Memory B cell (primary cell): ENCODE measurements at regions not wholly inside any gene's neighbourhood (a gene's known extent, or its start where the extent isn't known, plus 50 kb on each side); places are given as distances from the start of the nearest gene placed in this dataset.

Experiments used
- ATAC-seq: fragments of 150-1000 bp; cut with Tn5 transposase; 2 replicates; pipeline ENCODE4 v1.10.0; 2021; ENCODE audit warnings: low read depth, mild to moderate bottlenecking, moderate library complexity
- DNase-seq, 2 donors: peaks; one replicate each; pipeline ENCODE4 v3.0.0; 2022; ENCODE audit warnings: low spot score in 2 of 2
- H3K27ac Mint-ChIP-seq: one replicate; pipeline ENCODE4 v1.8.0; 2022; ENCODE audit warnings: mild to moderate bottlenecking, moderate library complexity, mixed read lengths
- H3K27me3 Mint-ChIP-seq: one replicate; pipeline ENCODE4 v1.8.0; 2022; ENCODE audit warnings: mixed read lengths
- H3K36me3 Mint-ChIP-seq: one replicate; pipeline ENCODE4 v1.8.0; 2022; ENCODE audit warnings: mild to moderate bottlenecking, mixed read lengths
- H3K4me1 Mint-ChIP-seq: one replicate; pipeline ENCODE4 v1.8.0; 2022; ENCODE audit warnings: mixed read lengths
- H3K4me3 Mint-ChIP-seq: one replicate; pipeline ENCODE4 v1.8.0; 2022; ENCODE audit warnings: mild to moderate bottlenecking, moderate library complexity, mixed read lengths
- H3K9me3 Mint-ChIP-seq: one replicate; pipeline ENCODE4 v1.8.0; 2022; ENCODE audit warnings: mixed read lengths

DNA sequence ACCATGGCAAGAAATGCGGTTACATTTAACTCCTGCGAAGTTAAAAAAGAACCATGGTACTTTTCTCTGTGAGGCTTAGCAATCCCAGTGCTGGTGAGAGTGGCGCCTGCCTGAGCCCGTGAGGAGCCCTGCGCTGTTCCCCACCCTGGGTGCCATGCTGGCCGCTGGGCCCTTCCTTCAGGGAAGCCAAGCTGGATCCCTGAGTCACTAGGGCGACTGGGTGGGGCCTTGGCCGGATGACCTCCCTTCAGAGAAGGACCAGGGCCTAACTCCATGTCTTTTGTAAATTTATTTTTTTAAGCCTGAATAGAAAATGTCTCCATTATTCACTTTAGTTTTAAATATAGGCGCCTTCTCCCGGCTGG, 209.1 kb downstream of the ERMARD start:
- Mint-ChIP-seq H3K4me3 (no peak overlapping the region), H3K27ac (no peak overlapping the region), H3K27me3 (peaks cover 14% of the 10 kb centered on the region), H3K4me1 (peaks cover 7% of the 10 kb centered on the region), H3K36me3 (no peaks in the 10 kb centered on the region), H3K9me3 (no peaks in the 10 kb centered on the region)
- no peak for DNase-seq
- ATAC-seq = no peak

- H3K36me3 Mint-ChIP-seq = no peaks in the 10 kb centered on the region
- DNase-seq = no peak
Observed at GRCh38 chr6:169960003-169960344, 208.6 kb downstream of the ERMARD start.

DNA sequence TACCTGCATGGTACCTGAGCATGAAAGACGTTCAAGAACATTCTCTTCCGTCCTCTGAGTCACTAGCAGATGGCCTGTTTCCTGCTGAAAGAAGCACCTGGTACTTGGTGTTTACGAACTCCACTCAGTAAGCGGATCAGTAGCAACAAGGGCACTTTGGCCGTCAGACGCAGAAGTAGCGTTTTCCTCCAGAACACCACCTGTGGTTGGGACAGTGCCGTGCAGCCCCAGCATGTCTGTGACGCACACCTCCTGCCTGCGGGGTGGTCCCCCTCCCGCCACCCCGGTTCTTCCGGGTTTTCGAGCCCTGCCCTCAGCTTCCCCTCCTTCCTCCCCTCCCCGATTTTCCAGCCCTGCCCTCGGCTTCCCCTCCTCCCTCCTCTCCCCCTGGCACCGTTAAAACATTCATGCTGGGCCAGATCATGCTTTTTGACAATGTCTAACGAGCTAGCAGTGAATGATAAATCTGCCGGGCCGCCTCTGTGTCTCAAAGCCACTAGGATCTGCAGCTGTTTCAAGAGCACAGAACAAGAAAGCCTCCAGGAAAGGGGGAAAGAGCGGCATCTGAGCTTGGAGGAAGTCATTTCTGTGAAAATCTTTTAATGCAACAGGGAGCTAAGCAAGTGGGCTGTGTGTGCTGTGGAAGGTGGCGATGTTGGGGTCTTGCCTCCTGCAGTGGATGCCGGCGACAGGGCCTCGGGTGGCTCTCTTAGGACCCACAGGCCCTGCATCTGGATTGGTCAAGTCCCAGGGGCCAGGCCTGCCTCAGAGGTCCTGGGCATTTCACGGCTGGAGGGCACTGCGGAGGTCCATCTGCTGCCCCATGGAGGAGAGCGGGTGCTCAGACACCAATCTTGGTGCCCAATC, 207.9 kb downstream of the ERMARD start:
- Mint-ChIP-seq H3K4me3 (peak overlapping the region; percentile 66), H3K36me3 (no peaks in the 10 kb centered on the region), H3K4me1 (peaks cover 7% of the 10 kb centered on the region), H3K27ac (peak overlapping the region; percentile 67), H3K9me3 (no peaks in the 10 kb centered on the region), H3K27me3 (peaks cover 9% of the 10 kb centered on the region)
- peak; percentile 90 for ATAC-seq
- DNase-seq = peak; percentile 14 to 33

More at GRCh38 chr6:169960003-169960344, 208.6 kb downstream of the ERMARD start:
- H3K4me3 Mint-ChIP-seq = no peak overlapping the region
- peaks cover 9% of the 10 kb centered on the region for H3K27me3 Mint-ChIP-seq
- H3K9me3 Mint-ChIP-seq = no peaks in the 10 kb centered on the region
- H3K27ac Mint-ChIP-seq = no peak overlapping the region
- no peak for ATAC-seq
- H3K4me1 Mint-ChIP-seq = peaks cover 7% of the 10 kb centered on the region

- H3K4me3 Mint-ChIP-seq = peak overlapping the region; percentile 43
- ATAC-seq (no peak), DNase-seq (no peak)
- no peaks in the 10 kb centered on the region for H3K36me3 Mint-ChIP-seq
- H3K9me3 Mint-ChIP-seq = no peaks in the 10 kb centered on the region
- peaks cover 9% of the 10 kb centered on the region for H3K27me3 Mint-ChIP-seq
- H3K27ac Mint-ChIP-seq = peak overlapping the region; percentile 55
- H3K4me1 Mint-ChIP-seq = peaks cover 7% of the 10 kb centered on the region
Observed at GRCh38 chr6:169958510-169958909, 207.1 kb downstream of the ERMARD start.

- Mint-ChIP-seq H3K36me3 (no peaks in the 10 kb centered on the region), H3K4me3 (no peak overlapping the region), H3K9me3 (no peaks in the 10 kb centered on the region), H3K4me1 (peaks cover 7% of the 10 kb centered on the region), H3K27me3 (peaks cover 7% of the 10 kb centered on the region), H3K27ac (no peak overlapping the region)
- DNase-seq (no peak), ATAC-seq (no peak)
Observed at GRCh38 chr6:169957351-169957963, 206.0 kb downstream of the ERMARD start.

DNA sequence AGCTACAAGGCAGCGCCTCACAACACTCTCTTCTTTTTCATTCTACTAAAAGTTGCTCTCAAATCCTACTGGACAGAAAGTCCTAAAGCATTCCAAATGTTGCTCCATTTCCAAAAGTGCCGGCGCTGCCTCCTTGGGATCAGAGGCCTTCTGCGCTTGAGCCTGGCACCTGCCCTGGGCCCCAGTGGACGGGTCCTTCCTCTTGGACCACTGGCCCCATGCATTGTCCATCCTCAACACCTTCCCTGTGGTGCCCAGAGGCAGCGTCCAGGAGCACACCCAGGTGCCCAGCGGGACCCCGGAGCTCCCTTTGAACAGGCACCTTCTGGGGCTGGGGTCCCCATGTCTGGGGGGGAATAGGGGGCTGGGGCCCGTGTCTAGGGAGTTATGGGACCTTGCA, 205.2 kb downstream of the ERMARD start:
- H3K36me3 Mint-ChIP-seq = no peaks in the 10 kb centered on the region
- no peak overlapping the region for H3K4me3 Mint-ChIP-seq
- H3K27ac Mint-ChIP-seq = no peak overlapping the region
- ATAC-seq (no peak), DNase-seq (no peak)
- no peaks in the 10 kb centered on the region for H3K9me3 Mint-ChIP-seq
- H3K27me3 Mint-ChIP-seq = peaks cover 7% of the 10 kb centered on the region
- peaks cover 7% of the 10 kb centered on the region for H3K4me1 Mint-ChIP-seq

DNA sequence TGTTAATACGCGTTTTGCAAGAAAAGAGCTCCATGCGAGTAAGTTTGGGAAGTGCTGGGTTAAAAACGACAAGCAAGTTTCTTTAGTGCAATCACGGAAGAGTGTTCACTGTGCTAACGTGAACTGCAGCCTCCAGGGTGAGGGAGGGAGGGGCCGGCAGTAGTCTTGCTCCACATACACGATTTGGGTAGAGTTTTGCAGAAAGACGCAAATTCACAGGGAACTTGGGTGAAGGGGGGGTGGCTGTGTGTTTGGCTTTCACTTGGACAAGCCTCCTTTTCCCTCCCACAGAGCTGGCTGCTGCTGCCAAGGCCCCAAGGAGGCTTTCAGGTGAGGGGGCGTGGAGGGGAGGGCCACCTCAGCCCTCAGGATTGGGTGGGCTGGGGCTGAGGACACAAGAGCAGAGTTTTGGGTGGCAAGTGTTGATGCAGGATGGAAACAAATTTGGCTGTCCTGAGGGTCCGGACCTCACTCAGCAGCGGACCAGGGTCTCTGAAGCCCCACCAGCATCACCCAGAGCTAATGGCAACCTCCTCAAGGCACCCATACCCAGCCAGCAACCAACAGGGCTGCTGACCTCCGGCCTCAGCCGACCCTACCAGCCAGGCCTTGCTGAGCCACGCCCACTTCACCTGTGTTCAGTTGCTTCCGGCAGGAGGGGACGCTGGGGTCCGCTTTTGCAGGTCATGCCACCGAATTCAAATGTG, 204.5 kb downstream of the ERMARD start:
- Mint-ChIP-seq H3K4me3 (no peak overlapping the region), H3K36me3 (no peaks in the 10 kb centered on the region), H3K4me1 (peaks cover 7% of the 10 kb centered on the region), H3K27ac (no peak overlapping the region), H3K27me3 (peaks cover 3% of the 10 kb centered on the region), H3K9me3 (no peaks in the 10 kb centered on the region)
- ATAC-seq (no peak), DNase-seq (no peak)

DNA sequence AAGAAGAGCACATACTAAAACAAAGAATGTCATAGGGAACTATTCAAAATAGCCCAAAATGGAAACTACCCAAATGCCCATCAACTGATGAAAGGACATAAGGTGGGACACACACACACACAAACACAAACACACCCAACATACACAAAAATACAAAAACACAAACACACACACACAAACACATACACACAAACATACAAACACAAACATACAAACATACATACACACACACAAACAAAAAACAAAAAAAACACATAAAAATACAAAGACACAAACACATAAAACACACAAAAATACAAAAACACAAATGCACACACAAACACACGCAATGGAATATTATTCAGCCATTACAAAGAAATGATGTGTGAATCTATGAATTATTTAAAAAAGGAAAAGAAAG, 203.6 kb downstream of the ERMARD start:
- DNase-seq = no peak
- H3K4me1 Mint-ChIP-seq = peaks cover 7% of the 10 kb centered on the region
- no peaks in the 10 kb centered on the region for H3K36me3 Mint-ChIP-seq
- no peaks in the 10 kb centered on the region for H3K9me3 Mint-ChIP-seq
- no peak for ATAC-seq
- peaks cover 3% of the 10 kb centered on the region for H3K27me3 Mint-ChIP-seq
- no peak overlapping the region for H3K27ac Mint-ChIP-seq
- H3K4me3 Mint-ChIP-seq = no peak overlapping the region

DNA sequence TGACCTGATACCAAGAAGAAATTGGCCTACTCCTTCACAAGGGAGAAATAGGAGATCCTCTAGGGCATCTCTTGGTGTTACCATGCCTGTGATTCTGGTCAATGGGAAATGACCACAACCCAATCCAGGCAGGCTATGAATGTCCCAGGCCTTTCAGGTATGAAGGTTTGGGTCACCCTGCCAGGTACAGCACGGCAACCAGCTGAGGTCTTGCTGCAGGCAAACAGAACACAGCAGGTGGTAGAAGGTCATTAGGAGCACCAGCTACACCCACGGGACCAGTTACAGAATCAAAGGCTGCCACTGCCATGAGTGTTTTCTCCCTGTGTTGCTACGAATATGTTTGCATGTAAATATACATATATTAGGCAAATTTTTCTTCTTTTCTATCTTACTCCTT, 202.3 kb downstream of the ERMARD start:
- DNase-seq = no peak
- H3K27me3 Mint-ChIP-seq = peaks cover 3% of the 10 kb centered on the region
- no peak overlapping the region for H3K27ac Mint-ChIP-seq
- H3K4me1 Mint-ChIP-seq = peaks cover 3% of the 10 kb centered on the region
- ATAC-seq = no peak
- no peaks in the 10 kb centered on the region for H3K36me3 Mint-ChIP-seq
- no peak overlapping the region for H3K4me3 Mint-ChIP-seq
- H3K9me3 Mint-ChIP-seq = no peaks in the 10 kb centered on the region

DNA sequence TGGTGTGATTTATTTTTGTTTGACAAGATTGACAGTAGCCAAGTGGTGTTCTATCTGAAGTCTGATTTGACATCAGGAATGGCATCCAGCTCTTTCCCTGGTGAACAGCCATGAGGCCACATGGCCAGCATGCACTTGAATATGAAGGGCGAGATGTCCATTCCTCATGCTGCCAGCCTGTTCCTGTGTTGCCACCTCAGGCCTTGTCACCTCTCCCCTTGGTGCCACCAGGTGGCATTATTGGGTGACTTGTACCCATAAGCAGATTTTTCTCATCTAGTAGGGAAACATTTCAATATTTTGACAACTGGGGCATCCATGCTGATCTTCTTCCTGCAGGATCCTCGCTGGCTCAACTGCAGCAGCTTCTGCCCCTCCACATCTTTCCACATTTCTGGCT, 199.1 kb downstream of the ERMARD start:
- Mint-ChIP-seq H3K4me3 (no peak overlapping the region), H3K27ac (no peak overlapping the region), H3K27me3 (no peaks in the 10 kb centered on the region), H3K36me3 (no peaks in the 10 kb centered on the region), H3K4me1 (no peaks in the 10 kb centered on the region), H3K9me3 (no peaks in the 10 kb centered on the region)
- DNase-seq = no peak
- ATAC-seq = no peak

GRCh38 chr6:169949511-169950097, 198.2 kb downstream of the ERMARD start:
- Mint-ChIP-seq H3K27me3 (no peaks in the 10 kb centered on the region), H3K4me1 (no peaks in the 10 kb centered on the region), H3K27ac (no peak overlapping the region), H3K9me3 (no peaks in the 10 kb centered on the region), H3K36me3 (no peaks in the 10 kb centered on the region), H3K4me3 (no peak overlapping the region)
- DNase-seq (no peak), ATAC-seq (no peak)

DNA sequence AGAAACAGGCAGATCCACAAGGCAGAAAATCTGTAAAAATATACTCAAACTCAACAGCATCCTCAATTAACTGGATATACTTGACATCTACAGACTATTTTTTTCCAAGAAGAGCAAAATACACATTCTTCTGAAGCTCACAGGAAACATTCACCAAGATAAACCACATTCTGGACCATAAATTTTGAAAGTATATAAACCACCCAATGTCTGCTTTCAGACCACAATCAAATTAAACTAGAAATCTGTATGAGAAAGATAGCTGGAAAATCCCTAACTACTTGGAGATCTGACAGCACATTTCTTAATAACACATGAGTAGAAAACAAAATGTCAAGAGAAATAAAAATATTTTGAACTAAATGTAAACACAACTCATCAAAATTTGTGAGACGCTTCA, 195.5 kb downstream of the ERMARD start:
- H3K4me1 Mint-ChIP-seq = no peaks in the 10 kb centered on the region
- ATAC-seq = no peak
- no peak overlapping the region for H3K4me3 Mint-ChIP-seq
- peaks cover 3% of the 10 kb centered on the region for H3K27me3 Mint-ChIP-seq
- no peak for DNase-seq
- no peaks in the 10 kb centered on the region for H3K36me3 Mint-ChIP-seq
- no peak overlapping the region for H3K27ac Mint-ChIP-seq
- peaks cover 8% of the 10 kb centered on the region for H3K9me3 Mint-ChIP-seq

DNA sequence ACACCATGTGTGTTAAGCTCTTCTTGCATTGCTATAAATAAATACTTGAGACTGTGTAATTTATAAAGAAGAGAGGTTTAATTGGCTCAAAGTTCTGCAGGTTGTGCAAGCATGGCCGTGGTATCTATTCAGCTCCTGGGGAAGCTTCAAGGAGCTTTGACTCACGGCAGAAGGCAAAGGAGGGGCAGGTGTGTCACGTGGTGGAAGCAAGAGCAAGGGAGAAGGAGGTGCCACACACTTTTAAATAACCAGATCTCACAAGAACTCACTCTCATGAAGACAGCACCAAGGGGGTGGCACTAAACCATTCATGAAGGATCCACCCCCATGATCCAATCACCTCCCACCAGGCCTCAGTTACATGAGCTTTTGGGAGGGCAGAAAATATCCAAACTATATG, 193.7 kb downstream of the ERMARD start:
- Mint-ChIP-seq H3K9me3 (peaks cover 8% of the 10 kb centered on the region), H3K36me3 (no peaks in the 10 kb centered on the region), H3K4me3 (no peak overlapping the region), H3K27ac (no peak overlapping the region), H3K27me3 (peaks cover 4% of the 10 kb centered on the region), H3K4me1 (no peaks in the 10 kb centered on the region)
- DNase-seq = no peak
- ATAC-seq = no peak

- no peak overlapping the region for H3K27ac Mint-ChIP-seq
- peaks cover 5% of the 10 kb centered on the region for H3K27me3 Mint-ChIP-seq
- H3K4me1 Mint-ChIP-seq = no peaks in the 10 kb centered on the region
- DNase-seq = no peak
- no peaks in the 10 kb centered on the region for H3K36me3 Mint-ChIP-seq
- H3K4me3 Mint-ChIP-seq = no peak overlapping the region
- no peak for ATAC-seq
- peaks cover 8% of the 10 kb centered on the region for H3K9me3 Mint-ChIP-seq
Observed at GRCh38 chr6:169944415-169944814, 193.0 kb downstream of the ERMARD start.
